HEK293 (cell line): ENCODE measurements at regions not wholly inside any gene's neighbourhood (a gene's known extent, or its start where the extent isn't known, plus 50 kb on each side); places are given as distances from the start of the nearest gene placed in this dataset.

Source experiments
- GLIS1 ChIP-seq: fragments of 450-650 bp; formaldehyde crosslinking; IDR thresholded peaks from 2 replicates; pipeline ENCODE4 v1.5.1; 2016; ENCODE audit warnings: missing biosample characterization, missing genetic modification characterization
- GLIS2 ChIP-seq: fragments of 450-650 bp; formaldehyde crosslinking; IDR thresholded peaks from 2 replicates; pipeline ENCODE4 v1.5.1; 2016; ENCODE audit warnings: missing biosample characterization, missing genetic modification characterization
- OSR2 ChIP-seq: fragments of 450-650 bp; formaldehyde crosslinking; IDR thresholded peaks from 2 replicates; pipeline ENCODE4 v1.5.1; 2016; ENCODE audit warnings: missing biosample characterization, missing genetic modification characterization
- TCF7L2 ChIP-seq: IDR thresholded peaks from 2 replicates; pipeline ENCODE4 v1.6.1; 2011; ENCODE audit warnings: low read depth, mild to moderate bottlenecking, inconsistent platforms, low read length, moderate library complexity, borderline replicate concordance
- TSHZ1 ChIP-seq: fragments of 450-650 bp; formaldehyde crosslinking; IDR thresholded peaks from 2 replicates; pipeline ENCODE4 v1.5.1; 2016; ENCODE audit warnings: missing biosample characterization, missing genetic modification characterization, borderline replicate concordance
- YY1 ChIP-seq: fragments of 450-650 bp; formaldehyde crosslinking; IDR thresholded peaks from 2 replicates; pipeline ENCODE4 v1.5.1; 2018; ENCODE audit warnings: missing biosample characterization, missing genetic modification characterization
- ZBTB17 ChIP-seq: fragments of 450-650 bp; formaldehyde crosslinking; IDR thresholded peaks from 2 replicates; pipeline ENCODE4 v1.5.1; 2016; ENCODE audit warnings: missing biosample characterization, missing genetic modification characterization
- ZNF274 ChIP-seq, 2 experiments: fragments of 200-500 bp in 1 of 2; fragments of 450-650 bp in 1 of 2; sonication (Bioruptor generic) in 1 of 2; formaldehyde crosslinking in 1 of 2; IDR thresholded peaks; 2 replicates each; pipeline versions ENCODE4 v1.5.1 to v1.6.1; 2014 to 2016; ENCODE audit warnings: borderline replicate concordance in 1 of 2, inconsistent platforms in 1 of 2, low read length in 1 of 2, missing biosample characterization in 1 of 2, missing genetic modification characterization in 1 of 2
- ZNF302 ChIP-seq: fragments of 450-650 bp; formaldehyde crosslinking; IDR thresholded peaks from 2 replicates; pipeline ENCODE4 v1.5.1; 2016; ENCODE audit warnings: missing biosample characterization, missing genetic modification characterization, low read depth
- ZNF501 ChIP-seq: fragments of 450-650 bp; formaldehyde crosslinking; IDR thresholded peaks from 2 replicates; pipeline ENCODE4 v1.5.1; 2016; ENCODE audit warnings: missing biosample characterization, missing genetic modification characterization
- ZNF518A ChIP-seq: fragments of 450-650 bp; formaldehyde crosslinking; conservative IDR thresholded peaks from 2 replicates; pipeline ENCODE4 v1.5.1; 2016; ENCODE audit warnings: low read depth, missing biosample characterization, missing genetic modification characterization
- ZNF624 ChIP-seq: fragments of 450-650 bp; formaldehyde crosslinking; IDR thresholded peaks from 2 replicates; pipeline ENCODE4 v1.5.1; 2017; ENCODE audit warnings: missing biosample characterization, missing genetic modification characterization
- ZNF660 ChIP-seq: fragments of 450-650 bp; IDR thresholded peaks from 2 replicates; pipeline ENCODE4 v1.5.1; 2018; ENCODE audit warnings: missing biosample characterization, mild to moderate bottlenecking, missing genetic modification characterization
- ZNF670 ChIP-seq: fragments of 450-650 bp; formaldehyde crosslinking; IDR thresholded peaks from 2 replicates; pipeline ENCODE4 v1.5.1; 2016; ENCODE audit warnings: missing biosample characterization, missing genetic modification characterization, low read depth
- ZNF707 ChIP-seq: fragments of 450-650 bp; formaldehyde crosslinking; IDR thresholded peaks from 2 replicates; pipeline ENCODE4 v1.5.1; 2016; ENCODE audit warnings: missing biosample characterization, missing genetic modification characterization
- ZNF837 ChIP-seq: fragments of 450-650 bp; formaldehyde crosslinking; IDR thresholded peaks from 2 replicates; pipeline ENCODE4 v1.5.1; 2016; ENCODE audit warnings: missing biosample characterization, missing genetic modification characterization
- ZNF843 ChIP-seq: fragments of 450-650 bp; formaldehyde crosslinking; IDR thresholded peaks from 2 replicates; pipeline ENCODE4 v1.5.1; 2016; ENCODE audit warnings: missing biosample characterization, missing genetic modification characterization
- TF ChIP-seq, protein P1 (sequence below): fragments of 450-650 bp; formaldehyde crosslinking; IDR thresholded peaks from 2 replicates; pipeline ENCODE4 v1.5.1; 2016; ENCODE audit warnings: missing biosample characterization, missing genetic modification characterization
- TF ChIP-seq, protein P2 (sequence below): fragments of 450-650 bp; formaldehyde crosslinking; IDR thresholded peaks from 2 replicates; pipeline ENCODE4 v1.5.1; 2016; ENCODE audit warnings: missing biosample characterization, missing genetic modification characterization, low read depth
- TF ChIP-seq, protein P3 (sequence below): fragments of 450-650 bp; formaldehyde crosslinking; IDR thresholded peaks from 2 replicates; pipeline ENCODE4 v1.5.1; 2017; ENCODE audit warnings: missing biosample characterization, missing genetic modification characterization
- TF ChIP-seq, protein P4 (sequence below): sonication (generic); formaldehyde crosslinking; IDR thresholded peaks from 2 replicates; pipeline ENCODE4 v1.8.1; 2022; ENCODE audit warnings: mild to moderate bottlenecking, moderate library complexity, missing genetic modification reagents
- TF ChIP-seq, protein P5 (sequence below): fragments of 450-650 bp; formaldehyde crosslinking; IDR thresholded peaks from 2 replicates; pipeline ENCODE4 v1.5.1; 2016; ENCODE audit warnings: missing biosample characterization, missing genetic modification characterization

GRCh38 chr10:78973901-78974616 is 94.7 kb upstream of the ZMIZ1 start (continued):
- TF ChIP-seq, protein P1, sequence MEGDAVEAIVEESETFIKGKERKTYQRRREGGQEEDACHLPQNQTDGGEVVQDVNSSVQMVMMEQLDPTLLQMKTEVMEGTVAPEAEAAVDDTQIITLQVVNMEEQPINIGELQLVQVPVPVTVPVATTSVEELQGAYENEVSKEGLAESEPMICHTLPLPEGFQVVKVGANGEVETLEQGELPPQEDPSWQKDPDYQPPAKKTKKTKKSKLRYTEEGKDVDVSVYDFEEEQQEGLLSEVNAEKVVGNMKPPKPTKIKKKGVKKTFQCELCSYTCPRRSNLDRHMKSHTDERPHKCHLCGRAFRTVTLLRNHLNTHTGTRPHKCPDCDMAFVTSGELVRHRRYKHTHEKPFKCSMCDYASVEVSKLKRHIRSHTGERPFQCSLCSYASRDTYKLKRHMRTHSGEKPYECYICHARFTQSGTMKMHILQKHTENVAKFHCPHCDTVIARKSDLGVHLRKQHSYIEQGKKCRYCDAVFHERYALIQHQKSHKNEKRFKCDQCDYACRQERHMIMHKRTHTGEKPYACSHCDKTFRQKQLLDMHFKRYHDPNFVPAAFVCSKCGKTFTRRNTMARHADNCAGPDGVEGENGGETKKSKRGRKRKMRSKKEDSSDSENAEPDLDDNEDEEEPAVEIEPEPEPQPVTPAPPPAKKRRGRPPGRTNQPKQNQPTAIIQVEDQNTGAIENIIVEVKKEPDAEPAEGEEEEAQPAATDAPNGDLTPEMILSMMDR (tag by site-specific recombination), result peak; percentile 21; the same call in 1 of the 2 replicates
- no peak for TF ChIP-seq ZNF670
- no peak for TF ChIP-seq TSHZ1 (tag by site-specific recombination)
- TF ChIP-seq, protein P2, sequence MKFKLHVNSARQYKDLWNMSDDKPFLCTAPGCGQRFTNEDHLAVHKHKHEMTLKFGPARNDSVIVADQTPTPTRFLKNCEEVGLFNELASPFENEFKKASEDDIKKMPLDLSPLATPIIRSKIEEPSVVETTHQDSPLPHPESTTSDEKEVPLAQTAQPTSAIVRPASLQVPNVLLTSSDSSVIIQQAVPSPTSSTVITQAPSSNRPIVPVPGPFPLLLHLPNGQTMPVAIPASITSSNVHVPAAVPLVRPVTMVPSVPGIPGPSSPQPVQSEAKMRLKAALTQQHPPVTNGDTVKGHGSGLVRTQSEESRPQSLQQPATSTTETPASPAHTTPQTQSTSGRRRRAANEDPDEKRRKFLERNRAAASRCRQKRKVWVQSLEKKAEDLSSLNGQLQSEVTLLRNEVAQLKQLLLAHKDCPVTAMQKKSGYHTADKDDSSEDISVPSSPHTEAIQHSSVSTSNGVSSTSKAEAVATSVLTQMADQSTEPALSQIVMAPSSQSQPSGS (tag by site-specific recombination), result no peak
- TF ChIP-seq, protein P3, sequence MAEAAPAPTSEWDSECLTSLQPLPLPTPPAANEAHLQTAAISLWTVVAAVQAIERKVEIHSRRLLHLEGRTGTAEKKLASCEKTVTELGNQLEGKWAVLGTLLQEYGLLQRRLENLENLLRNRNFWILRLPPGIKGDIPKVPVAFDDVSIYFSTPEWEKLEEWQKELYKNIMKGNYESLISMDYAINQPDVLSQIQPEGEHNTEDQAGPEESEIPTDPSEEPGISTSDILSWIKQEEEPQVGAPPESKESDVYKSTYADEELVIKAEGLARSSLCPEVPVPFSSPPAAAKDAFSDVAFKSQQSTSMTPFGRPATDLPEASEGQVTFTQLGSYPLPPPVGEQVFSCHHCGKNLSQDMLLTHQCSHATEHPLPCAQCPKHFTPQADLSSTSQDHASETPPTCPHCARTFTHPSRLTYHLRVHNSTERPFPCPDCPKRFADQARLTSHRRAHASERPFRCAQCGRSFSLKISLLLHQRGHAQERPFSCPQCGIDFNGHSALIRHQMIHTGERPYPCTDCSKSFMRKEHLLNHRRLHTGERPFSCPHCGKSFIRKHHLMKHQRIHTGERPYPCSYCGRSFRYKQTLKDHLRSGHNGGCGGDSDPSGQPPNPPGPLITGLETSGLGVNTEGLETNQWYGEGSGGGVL, result peak; percentile 77
- no peak for TF ChIP-seq ZNF518A (tag by site-specific recombination)
- peak; percentile 21 for TF ChIP-seq GLIS2 (tag by site-specific recombination)
- TF ChIP-seq ZNF302 (tag by site-specific recombination), result no peak
- TF ChIP-seq ZNF660, result 0 out of 2 replicates have a peak, but pooled peaks have one; percentile 8
- TF ChIP-seq, protein P4, sequence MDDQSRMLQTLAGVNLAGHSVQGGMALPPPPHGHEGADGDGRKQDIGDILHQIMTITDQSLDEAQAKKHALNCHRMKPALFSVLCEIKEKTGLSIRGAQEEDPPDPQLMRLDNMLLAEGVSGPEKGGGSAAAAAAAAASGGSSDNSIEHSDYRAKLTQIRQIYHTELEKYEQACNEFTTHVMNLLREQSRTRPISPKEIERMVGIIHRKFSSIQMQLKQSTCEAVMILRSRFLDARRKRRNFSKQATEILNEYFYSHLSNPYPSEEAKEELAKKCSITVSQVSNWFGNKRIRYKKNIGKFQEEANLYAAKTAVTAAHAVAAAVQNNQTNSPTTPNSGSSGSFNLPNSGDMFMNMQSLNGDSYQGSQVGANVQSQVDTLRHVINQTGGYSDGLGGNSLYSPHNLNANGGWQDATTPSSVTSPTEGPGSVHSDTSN (CRISPR knock-in tag), result no peak
- TF ChIP-seq ZNF843 (tag by site-specific recombination), result no peak
- no peak for TF ChIP-seq ZNF707
- no peak; the same call in 1 of the 2 replicates for TF ChIP-seq OSR2 (tag by site-specific recombination)
- TF ChIP-seq, protein P5, sequence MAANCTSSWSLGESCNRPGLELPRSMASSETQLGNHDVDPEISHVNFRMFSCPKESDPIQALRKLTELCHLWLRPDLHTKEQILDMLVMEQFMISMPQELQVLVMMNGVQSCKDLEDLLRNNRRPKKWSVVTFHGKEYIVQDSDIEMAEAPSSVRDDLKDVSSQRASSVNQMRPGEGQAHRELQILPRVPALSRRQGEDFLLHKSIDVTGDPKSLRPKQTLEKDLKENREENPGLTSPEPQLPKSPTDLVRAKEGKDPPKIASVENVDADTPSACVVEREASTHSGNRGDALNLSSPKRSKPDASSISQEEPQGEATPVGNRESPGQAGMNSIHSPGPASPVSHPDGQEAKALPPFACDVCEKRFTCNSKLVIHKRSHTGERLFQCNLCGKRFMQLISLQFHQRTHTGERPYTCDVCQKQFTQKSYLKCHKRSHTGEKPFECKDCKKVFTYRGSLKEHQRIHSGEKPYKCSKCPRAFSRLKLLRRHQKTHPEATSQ (tag by site-specific recombination), result no peak
- TF ChIP-seq ZNF501 (tag by site-specific recombination), result no peak
- no peak for TF ChIP-seq ZNF274 (IDR thresholded peaks at IDR 0.05; ENCODE audit: low read length)
- TF ChIP-seq ZNF274 (tag by site-specific recombination; IDR thresholded peaks at IDR 0.05; ENCODE audit: borderline replicate concordance), result no peak
- no peak for TF ChIP-seq ZBTB17 (tag by site-specific recombination)
- TF ChIP-seq ZNF624 (tag by site-specific recombination), result no peak
- no peak for TF ChIP-seq TCF7L2
- peak; percentile 45 for TF ChIP-seq GLIS1
- no peak; the same call in 1 of the 2 replicates for TF ChIP-seq YY1
- TF ChIP-seq ZNF837 (tag by site-specific recombination), result no peak
